SK-N-MC (cell line): ENCODE measurements at regions not wholly inside any gene's neighbourhood (a gene's known extent, or its start where the extent isn't known, plus 50 kb on each side); places are given as distances from the start of the nearest gene placed in this dataset.

Experiments used
- EZH2 ChIP-seq: fragments of 200-600 bp; sonication (generic); IDR thresholded peaks from one replicate; pipeline ENCODE4 v1.6.1; 2017; ENCODE audit warnings: antibody characterized with exemption
- POLR2AphosphoS5 ChIP-seq: IDR thresholded peaks from 2 replicates; pipeline ENCODE4 v1.6.1; 2012; ENCODE audit warnings: mild to moderate bottlenecking, low read depth, low read length, borderline replicate concordance

DNA sequence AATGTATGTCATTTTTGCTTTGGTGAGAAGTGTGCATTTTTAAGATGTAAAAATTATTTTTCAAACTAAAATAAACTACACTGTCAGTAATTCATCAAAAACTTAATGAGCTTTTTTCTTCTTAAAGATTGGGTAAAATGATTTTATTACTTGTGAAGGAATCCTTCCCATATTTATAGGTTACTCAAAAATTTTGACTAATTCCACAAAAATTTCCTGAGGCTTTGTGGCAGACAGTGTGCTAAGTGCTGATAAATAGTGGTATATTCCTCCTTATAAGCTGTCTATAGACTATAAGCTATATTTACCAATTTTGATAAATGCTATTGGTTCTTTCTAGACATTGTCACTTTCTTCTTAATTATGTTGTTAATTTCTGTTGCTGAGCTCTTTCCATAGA is 284.5 kb upstream of the SEMA6D start:
- TF ChIP-seq POLR2AphosphoS5 (no peak), EZH2 (no peak)
